PFSK-1 (cell line): ENCODE measurements at regions not wholly inside any gene's neighbourhood (a gene's known extent, or its start where the extent isn't known, plus 50 kb on each side); places are given as distances from the start of the nearest gene placed in this dataset.

Experiments
- FOXP2 ChIP-seq: optimal IDR thresholded peaks from 2 replicates; pipeline ENCODE3; 2011; ENCODE audit warnings: borderline replicate concordance, control low read depth, inconsistent platforms; ENCODE audit not compliant: insufficient read depth; ENCODE audit errors: extremely low read length, extremely low read depth
- POLR2AphosphoS5 ChIP-seq: IDR thresholded peaks from 2 replicates; pipeline ENCODE4 v1.6.1; 2012; ENCODE audit warnings: low read depth, mild to moderate bottlenecking, control low read depth, low read length, moderate library complexity
- REST ChIP-seq, 2 experiments: IDR thresholded peaks; 2 replicates each; pipeline versions ENCODE4 v1.6.1 to v1.8.0; 2011 to 2012; ENCODE audit warnings: low read depth in 2 of 2, low read length in 2 of 2, control low read depth in 1 of 2, inconsistent platforms in 1 of 2, mild to moderate bottlenecking in 1 of 2, moderate library complexity in 1 of 2; ENCODE audit not compliant: insufficient read depth in 1 of 2
- SIN3A ChIP-seq: IDR thresholded peaks from 2 replicates; pipeline ENCODE4 v1.6.1; 2012; ENCODE audit warnings: mild to moderate bottlenecking, low read length, moderate library complexity, borderline replicate concordance; ENCODE audit not compliant: insufficient read depth
- TAF1 ChIP-seq: IDR thresholded peaks from 2 replicates; pipeline ENCODE4 v1.6.1; 2012; ENCODE audit warnings: low read length, control low read depth, borderline replicate concordance; ENCODE audit not compliant: insufficient read depth

- TF ChIP-seq SIN3A: no peak
- no peak for TF ChIP-seq POLR2AphosphoS5
- no peak for TF ChIP-seq REST (IDR thresholded peaks at IDR 0.05; ENCODE audit: insufficient read depth in 1 of 2, low read depth in 2 of 2, low read length in 2 of 2)
- no peak for TF ChIP-seq TAF1
- TF ChIP-seq FOXP2: no peak
These were observed 55.3 kb downstream of the RBFOX3 start for GRCh38 chr17:79555543-79555942.
